ENCODE measurements at regions not wholly inside any gene's neighbourhood (a gene's known extent, or its start where the extent isn't known, plus 50 kb on each side); places are given as distances from the start of the nearest gene placed in this dataset.
A peak's percentile ranks its signal among the peaks of the same experiment; 100 is the strongest.

- H3K36me3 ChIP-seq (replicated peaks; ENCODE audit: insufficient read depth, low read length), result no peaks in the 10 kb centered on the region
- peaks cover 13% of the 10 kb centered on the region; the same call in 1 of the 2 replicates for H3K4me1 ChIP-seq (ENCODE audit: low read length)
- no peaks in the 10 kb centered on the region for H4K20me1 ChIP-seq (ENCODE audit: insufficient read depth, low read length)
- H3F3A ChIP-seq (ENCODE audit: insufficient read depth, low read length), result no peaks in the 10 kb centered on the region
- no peak for DNase-seq
- H3K27me3 ChIP-seq (replicated peaks; ENCODE audit: insufficient read depth, low read length), result no peaks in the 10 kb centered on the region
- no peak overlapping the region for H2AFZ ChIP-seq (ENCODE audit: low read length)
- H3K9me3 ChIP-seq (replicated peaks; ENCODE audit: insufficient read depth, low read length), result no peaks in the 10 kb centered on the region
- H3K4me2 ChIP-seq (ENCODE audit: low read depth, low read length), result no peak overlapping the region
- H3K27ac ChIP-seq (ENCODE audit: low read length), result no peak overlapping the region
- no peaks in the 10 kb centered on the region for H3K79me2 ChIP-seq (ENCODE audit: low read length)
- H3K9me2 ChIP-seq (replicated peaks; ENCODE audit: insufficient read depth, low read length), result no peaks in the 10 kb centered on the region
- no peak overlapping the region for H3K9ac ChIP-seq (ENCODE audit: low read length)
- TF ChIP-seq CTCF (IDR thresholded peaks at IDR 0.05; ENCODE audit: low read length) (no peak), EZH2phosphoT487 (IDR thresholded peaks at IDR 0.05; ENCODE audit: low read length) (no peak), EZH2 (optimal IDR thresholded peaks at IDR 0.05; ENCODE audit: low read depth, low read length) (no peak)
- H3K4me3 ChIP-seq (ENCODE audit: low read length), result no peak overlapping the region
Measured at GRCh38 chr11:27858866-27859265, 158.6 kb upstream of the BDNF start.

GRCh38 chr11:27857588-27857987 is 157.3 kb upstream of the BDNF start:
- Histone ChIP-seq H3K4me2 (ENCODE audit: low read depth, low read length) (peak overlapping the region; percentile 11; the same call in 1 of the 2 replicates), H3K9me3 (replicated peaks; ENCODE audit: insufficient read depth, low read length) (no peaks in the 10 kb centered on the region), H3K9me2 (replicated peaks; ENCODE audit: insufficient read depth, low read length) (no peaks in the 10 kb centered on the region), H3K27ac (ENCODE audit: low read length) (no peak overlapping the region), H3K4me3 (ENCODE audit: low read length) (no peak overlapping the region), H3K4me1 (ENCODE audit: low read length) (peaks cover 13% of the 10 kb centered on the region; the same call in 1 of the 2 replicates), H2AFZ (ENCODE audit: low read length) (no peak overlapping the region), H4K20me1 (ENCODE audit: insufficient read depth, low read length) (no peaks in the 10 kb centered on the region), H3K27me3 (replicated peaks; ENCODE audit: insufficient read depth, low read length) (no peaks in the 10 kb centered on the region), H3F3A (ENCODE audit: insufficient read depth, low read length) (no peaks in the 10 kb centered on the region), H3K9ac (ENCODE audit: low read length) (no peak overlapping the region), H3K36me3 (replicated peaks; ENCODE audit: insufficient read depth, low read length) (no peaks in the 10 kb centered on the region), H3K79me2 (ENCODE audit: low read length) (no peaks in the 10 kb centered on the region)
- no peak for TF ChIP-seq CTCF (IDR thresholded peaks at IDR 0.05; ENCODE audit: low read length)
- no peak for TF ChIP-seq EZH2 (optimal IDR thresholded peaks at IDR 0.05; ENCODE audit: low read depth, low read length)
- no peak for TF ChIP-seq EZH2phosphoT487 (IDR thresholded peaks at IDR 0.05; ENCODE audit: low read length)
- DNase-seq, result peak; percentile 37

GRCh38 chr11:27857014-27857413 is 156.8 kb upstream of the BDNF start:
- TF ChIP-seq EZH2phosphoT487 (IDR thresholded peaks at IDR 0.05; ENCODE audit: low read length) (no peak), EZH2 (optimal IDR thresholded peaks at IDR 0.05; ENCODE audit: low read depth, low read length) (no peak), CTCF (IDR thresholded peaks at IDR 0.05; ENCODE audit: low read length) (no peak)
- Histone ChIP-seq H3F3A (ENCODE audit: insufficient read depth, low read length) (no peaks in the 10 kb centered on the region), H3K9ac (ENCODE audit: low read length) (no peak overlapping the region), H4K20me1 (ENCODE audit: insufficient read depth, low read length) (no peaks in the 10 kb centered on the region), H3K4me3 (ENCODE audit: low read length) (no peak overlapping the region), H3K36me3 (replicated peaks; ENCODE audit: insufficient read depth, low read length) (no peaks in the 10 kb centered on the region), H3K4me2 (ENCODE audit: low read depth, low read length) (no peak overlapping the region), H3K4me1 (ENCODE audit: low read length) (peaks cover 13% of the 10 kb centered on the region; the same call in 1 of the 2 replicates), H3K9me3 (replicated peaks; ENCODE audit: insufficient read depth, low read length) (no peaks in the 10 kb centered on the region), H3K9me2 (replicated peaks; ENCODE audit: insufficient read depth, low read length) (no peaks in the 10 kb centered on the region), H3K79me2 (ENCODE audit: low read length) (no peaks in the 10 kb centered on the region), H3K27ac (ENCODE audit: low read length) (no peak overlapping the region), H3K27me3 (replicated peaks; ENCODE audit: insufficient read depth, low read length) (no peaks in the 10 kb centered on the region), H2AFZ (ENCODE audit: low read length) (no peak overlapping the region)
- no peak for DNase-seq

All from MM.1S (cell line).